ENCODE measurements at regions not wholly inside any gene's neighbourhood (a gene's known extent, or its start where the extent isn't known, plus 50 kb on each side); places are given as distances from the start of the nearest gene placed in this dataset.

- POLR2A ChIA-PET: no interaction called here
- DNase-seq (ENCODE audit: low read depth, low spot score): no peak
- CTCF ChIA-PET: no interaction called here
- no peak overlapping the region for H3K4me3 ChIP-seq (ENCODE audit: low read depth, low read length)
- TF ChIP-seq, protein P1, sequence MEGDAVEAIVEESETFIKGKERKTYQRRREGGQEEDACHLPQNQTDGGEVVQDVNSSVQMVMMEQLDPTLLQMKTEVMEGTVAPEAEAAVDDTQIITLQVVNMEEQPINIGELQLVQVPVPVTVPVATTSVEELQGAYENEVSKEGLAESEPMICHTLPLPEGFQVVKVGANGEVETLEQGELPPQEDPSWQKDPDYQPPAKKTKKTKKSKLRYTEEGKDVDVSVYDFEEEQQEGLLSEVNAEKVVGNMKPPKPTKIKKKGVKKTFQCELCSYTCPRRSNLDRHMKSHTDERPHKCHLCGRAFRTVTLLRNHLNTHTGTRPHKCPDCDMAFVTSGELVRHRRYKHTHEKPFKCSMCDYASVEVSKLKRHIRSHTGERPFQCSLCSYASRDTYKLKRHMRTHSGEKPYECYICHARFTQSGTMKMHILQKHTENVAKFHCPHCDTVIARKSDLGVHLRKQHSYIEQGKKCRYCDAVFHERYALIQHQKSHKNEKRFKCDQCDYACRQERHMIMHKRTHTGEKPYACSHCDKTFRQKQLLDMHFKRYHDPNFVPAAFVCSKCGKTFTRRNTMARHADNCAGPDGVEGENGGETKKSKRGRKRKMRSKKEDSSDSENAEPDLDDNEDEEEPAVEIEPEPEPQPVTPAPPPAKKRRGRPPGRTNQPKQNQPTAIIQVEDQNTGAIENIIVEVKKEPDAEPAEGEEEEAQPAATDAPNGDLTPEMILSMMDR (IDR thresholded peaks at IDR 0.05; ENCODE audit: insufficient read depth, low read length, missing control alignments): no peak
These were observed 408.0 kb upstream of the KAZN start for GRCh38 chr1:14190508-14190907.

DNA sequence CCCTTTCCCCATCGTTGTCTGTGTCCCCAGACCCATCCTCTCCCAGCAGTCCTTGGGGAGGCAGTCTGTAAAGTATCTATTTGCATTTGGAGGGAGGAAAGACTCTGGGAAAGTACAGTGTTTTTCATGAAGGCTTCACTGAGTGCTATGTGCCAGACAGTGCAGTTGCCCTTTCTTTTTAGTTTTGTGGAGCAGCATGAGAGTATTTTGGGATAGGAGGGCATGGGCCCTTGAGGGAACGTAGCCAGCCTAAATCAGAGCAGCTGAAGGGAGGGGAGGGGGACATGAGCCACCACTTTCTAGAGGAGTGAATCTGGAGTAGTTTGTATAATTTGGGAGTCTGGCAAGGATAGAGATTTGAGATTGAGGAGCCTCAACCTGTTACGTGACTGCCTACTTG lies 404.0 kb upstream of the KAZN start:
- no peak overlapping the region for H3K4me3 ChIP-seq (ENCODE audit: low read depth, low read length)
- ChIA-PET CTCF (no interaction called here), POLR2A (no interaction called here)
- TF ChIP-seq, protein P1 (IDR thresholded peaks at IDR 0.05; ENCODE audit: insufficient read depth, low read length, missing control alignments): no peak
- DNase-seq (ENCODE audit: low read depth, low spot score): no peak

DNA sequence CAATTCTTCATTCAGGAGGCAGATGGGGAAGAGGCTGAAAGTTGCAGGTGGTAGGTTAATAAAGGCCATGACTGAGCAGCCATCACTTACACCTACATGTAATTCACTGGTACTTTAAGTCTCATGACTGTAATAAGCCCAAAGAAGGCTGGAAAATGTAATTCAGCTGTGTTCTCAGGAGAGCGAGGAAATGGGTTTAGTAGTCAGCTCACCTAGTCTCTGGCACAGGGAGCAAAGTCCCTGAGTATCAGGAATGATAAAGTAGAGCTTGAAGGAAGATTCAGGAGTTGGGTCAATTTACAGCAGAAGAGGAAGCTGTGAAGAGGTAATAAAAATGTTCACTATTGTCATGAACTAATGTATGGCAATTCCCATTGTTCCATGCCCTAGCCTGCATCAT lies 393.4 kb upstream of the KAZN start:
- CTCF ChIA-PET: no interaction called here
- no peak for DNase-seq (ENCODE audit: low read depth, low spot score)
- H3K4me3 ChIP-seq (ENCODE audit: low read depth, low read length): no peak overlapping the region
- POLR2A ChIA-PET: no interaction called here
- TF ChIP-seq, protein P1 (IDR thresholded peaks at IDR 0.05; ENCODE audit: insufficient read depth, low read length, missing control alignments): no peak

GRCh38 chr1:14215151-14215550 lies 383.3 kb upstream of the KAZN start:
- POLR2A ChIA-PET: no interaction called here
- CTCF ChIA-PET: no interaction called here
- DNase-seq (ENCODE audit: low read depth, low spot score): no peak
- TF ChIP-seq, protein P1 (IDR thresholded peaks at IDR 0.05; ENCODE audit: insufficient read depth, low read length, missing control alignments): no peak
- no peak overlapping the region for H3K4me3 ChIP-seq (ENCODE audit: low read depth, low read length)

GRCh38 chr1:14217384-14217783 lies 381.1 kb upstream of the KAZN start:
- POLR2A ChIA-PET: no interaction called here
- no peak for DNase-seq (ENCODE audit: low read depth, low spot score)
- no peak overlapping the region for H3K4me3 ChIP-seq (ENCODE audit: low read depth, low read length)
- CTCF ChIA-PET: no interaction called here
- TF ChIP-seq, protein P1 (IDR thresholded peaks at IDR 0.05; ENCODE audit: insufficient read depth, low read length, missing control alignments): no peak

GRCh38 chr1:14220324-14220723 lies 378.2 kb upstream of the KAZN start:
- TF ChIP-seq, protein P1 (IDR thresholded peaks at IDR 0.05; ENCODE audit: insufficient read depth, low read length, missing control alignments): no peak
- no peak overlapping the region for H3K4me3 ChIP-seq (ENCODE audit: low read depth, low read length)
- DNase-seq (ENCODE audit: low read depth, low spot score): no peak
- CTCF ChIA-PET: no interaction called here
- POLR2A ChIA-PET: no interaction called here
